NCI-H2227 (cell line): ENCODE measurements at regions not wholly inside any gene's neighbourhood (a gene's known extent, or its start where the extent isn't known, plus 50 kb on each side); places are given as distances from the start of the nearest gene placed in this dataset.
A peak's percentile ranks its signal among the peaks of the same experiment; 100 is the strongest.
"Not testable (repeated sequence)": the region's sequence is repeated elsewhere in the genome, so short reads cannot be mapped to it uniquely, and the experiment has no call there.

Experiments used
- DNase-seq: peaks from one replicate; lab custom pipeline; 2025; ENCODE audit not compliant: unreplicated experiment; lab: John Stamatoyannopoulos, UW

DNA sequence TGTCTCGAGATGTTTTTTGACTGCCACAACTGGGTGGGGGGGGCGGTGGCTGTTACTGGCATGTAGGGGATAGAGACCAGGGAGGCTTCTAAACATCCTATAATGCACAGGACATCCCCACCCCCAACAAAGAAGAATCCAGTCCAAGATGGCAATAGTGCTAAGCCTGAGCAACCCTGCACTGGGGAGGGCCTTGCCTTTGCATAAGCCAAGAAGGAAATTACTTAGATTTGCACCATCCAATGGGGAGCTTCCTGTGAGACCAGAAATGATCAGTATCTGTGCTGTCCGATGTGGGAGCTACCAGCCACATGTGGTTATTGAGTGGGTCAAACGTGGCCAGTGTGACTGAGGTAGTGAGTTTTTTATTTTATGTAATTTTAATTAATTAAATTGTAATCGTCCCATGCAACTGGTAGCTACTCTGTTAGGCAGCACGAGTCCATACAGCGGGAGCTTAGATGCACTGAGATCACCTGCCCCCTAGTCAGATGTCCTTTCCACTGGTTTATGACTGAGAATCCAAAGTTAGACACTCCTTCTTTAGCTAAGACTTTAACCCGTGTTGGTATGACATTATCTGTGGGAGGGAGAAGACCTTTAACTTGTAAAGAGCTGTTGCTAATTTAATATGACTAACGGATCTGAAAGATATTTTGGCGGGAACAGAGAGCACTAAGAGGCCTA, 97.4 kb upstream of the NEDD9 start:
- no peak for DNase-seq

DNA sequence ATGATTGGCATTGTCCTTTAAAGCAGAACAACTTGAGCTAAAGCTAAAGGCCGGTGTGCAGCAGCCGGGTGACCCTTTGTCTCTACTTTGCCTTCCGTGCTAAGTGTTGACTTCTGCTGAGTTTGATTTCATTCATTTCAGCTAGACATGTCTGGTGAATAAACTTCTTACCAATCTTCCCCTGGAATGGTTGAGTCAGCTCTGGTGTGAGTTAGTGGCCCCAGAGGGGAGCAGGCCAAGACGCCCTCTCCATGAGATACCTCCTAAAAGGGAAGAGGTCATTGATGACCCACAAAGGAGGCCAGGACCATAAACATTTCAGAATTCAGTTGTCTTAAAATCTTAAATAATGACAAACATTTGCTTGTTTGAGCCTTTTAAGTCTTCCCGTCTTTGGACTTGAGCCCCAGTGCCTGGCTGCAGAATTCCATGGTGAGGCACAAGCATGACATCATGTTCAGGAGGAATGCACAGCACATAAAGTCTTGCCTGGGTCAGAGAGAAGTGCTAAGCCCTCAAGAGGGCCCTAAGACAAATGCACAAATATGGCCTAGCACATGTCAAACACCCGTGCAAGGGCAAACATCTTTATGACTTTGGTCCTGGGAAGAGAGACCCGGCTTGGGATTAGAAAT, 96.3 kb upstream of the NEDD9 start:
- no peak for DNase-seq

DNA sequence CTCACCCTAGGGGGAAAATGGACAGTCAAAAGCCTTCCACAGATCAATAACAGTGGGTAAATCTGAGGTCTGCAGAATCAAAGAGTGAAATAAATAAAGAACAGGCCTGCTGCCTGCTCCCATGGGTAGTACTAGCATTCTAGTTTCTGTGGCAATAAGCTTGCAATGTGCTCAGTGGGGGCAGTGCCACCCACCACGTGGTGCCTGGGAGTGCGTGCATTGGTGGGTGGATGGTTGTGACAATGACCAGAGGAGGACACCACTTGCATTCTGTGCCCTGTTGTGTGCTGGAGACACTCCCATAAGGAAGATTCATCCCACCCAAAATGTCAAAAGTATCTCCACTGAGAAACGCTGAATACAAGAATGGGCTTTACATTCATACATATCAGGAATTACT, 95.5 kb upstream of the NEDD9 start:
- no peak for DNase-seq

DNA sequence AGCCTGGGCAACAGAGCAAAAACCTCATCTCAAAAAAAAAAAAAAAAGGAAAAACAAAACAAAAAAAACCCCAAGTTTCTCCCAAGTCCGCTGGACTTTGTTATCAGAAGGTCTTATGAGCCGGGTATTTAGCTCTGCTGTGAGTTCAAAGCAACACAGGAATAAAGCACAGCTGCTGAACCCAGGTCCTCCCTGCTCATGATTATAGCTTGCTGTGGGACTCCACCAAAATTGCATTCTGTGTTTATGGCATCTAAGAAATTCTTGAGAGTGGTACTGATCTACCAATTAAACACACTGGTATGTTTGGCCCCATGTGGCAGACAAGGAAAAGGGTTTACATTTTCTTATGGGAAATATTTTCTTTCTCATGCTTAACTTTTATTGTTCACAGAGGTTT, 93.6 kb upstream of the NEDD9 start:
- no peak for DNase-seq

DNA sequence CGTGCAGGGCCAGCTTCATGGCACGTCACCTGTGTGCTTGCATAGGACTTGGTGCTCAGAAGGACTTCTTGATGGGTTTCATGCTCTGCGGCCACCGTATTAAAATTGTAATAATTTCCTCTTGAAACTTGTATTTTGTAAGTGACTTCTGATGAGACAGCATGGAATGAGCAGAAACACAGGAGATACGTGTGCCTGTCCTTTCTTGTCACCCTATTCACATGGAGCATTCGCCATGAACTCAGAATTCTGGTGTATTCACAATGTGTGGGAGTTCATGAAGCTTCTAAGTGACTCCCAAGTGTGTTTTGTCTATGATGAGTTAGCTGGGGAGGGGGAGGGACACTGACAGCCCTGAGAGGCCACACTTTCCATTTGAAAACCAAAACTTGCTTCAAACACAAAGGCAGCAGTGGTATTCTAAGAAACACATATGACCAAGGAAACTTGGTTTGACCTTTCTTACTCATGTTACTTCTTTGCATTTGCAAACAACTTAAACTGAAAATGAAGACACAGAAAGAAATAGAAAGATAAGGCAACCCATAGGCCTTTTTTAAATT, 92.1 kb upstream of the NEDD9 start:
- no peak for DNase-seq

DNA sequence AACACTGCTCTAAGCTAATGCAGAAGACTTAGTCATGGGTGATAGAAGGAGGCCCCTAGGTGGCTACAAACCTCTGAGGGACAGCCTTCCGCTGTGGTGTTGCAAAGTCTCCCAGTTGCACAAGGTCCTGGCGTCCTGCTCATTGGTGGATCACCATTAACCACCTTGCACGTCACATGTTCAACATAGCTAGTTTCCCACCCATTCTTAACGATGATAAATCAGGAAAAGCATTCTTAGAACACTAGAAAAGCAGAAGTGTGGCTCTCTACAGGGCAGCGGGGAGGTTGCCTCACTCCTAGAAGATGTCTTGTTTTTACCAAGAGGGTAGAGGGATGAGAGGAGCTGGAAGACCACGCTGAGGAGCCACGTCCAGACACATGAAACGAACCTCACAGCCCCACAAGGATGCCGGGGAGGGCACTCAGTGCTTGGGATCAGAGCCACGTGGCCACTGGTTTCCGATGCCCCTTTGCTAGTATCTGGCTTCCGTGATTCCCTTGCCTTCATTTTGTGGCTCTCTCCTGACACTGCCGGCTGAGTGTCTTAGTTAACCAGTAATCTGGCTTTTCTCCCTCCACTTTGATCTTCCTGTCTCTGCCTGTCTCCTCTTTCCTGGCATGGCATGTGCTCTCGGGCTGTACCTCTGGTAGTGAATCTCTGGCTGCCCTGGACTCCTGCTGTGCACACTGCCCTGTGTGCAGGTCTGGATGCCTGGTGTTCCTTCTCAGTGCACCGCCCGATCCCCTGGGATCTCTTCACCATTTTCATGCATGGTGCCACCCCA, 91.4 kb upstream of the NEDD9 start:
- DNase-seq: no peak

DNA sequence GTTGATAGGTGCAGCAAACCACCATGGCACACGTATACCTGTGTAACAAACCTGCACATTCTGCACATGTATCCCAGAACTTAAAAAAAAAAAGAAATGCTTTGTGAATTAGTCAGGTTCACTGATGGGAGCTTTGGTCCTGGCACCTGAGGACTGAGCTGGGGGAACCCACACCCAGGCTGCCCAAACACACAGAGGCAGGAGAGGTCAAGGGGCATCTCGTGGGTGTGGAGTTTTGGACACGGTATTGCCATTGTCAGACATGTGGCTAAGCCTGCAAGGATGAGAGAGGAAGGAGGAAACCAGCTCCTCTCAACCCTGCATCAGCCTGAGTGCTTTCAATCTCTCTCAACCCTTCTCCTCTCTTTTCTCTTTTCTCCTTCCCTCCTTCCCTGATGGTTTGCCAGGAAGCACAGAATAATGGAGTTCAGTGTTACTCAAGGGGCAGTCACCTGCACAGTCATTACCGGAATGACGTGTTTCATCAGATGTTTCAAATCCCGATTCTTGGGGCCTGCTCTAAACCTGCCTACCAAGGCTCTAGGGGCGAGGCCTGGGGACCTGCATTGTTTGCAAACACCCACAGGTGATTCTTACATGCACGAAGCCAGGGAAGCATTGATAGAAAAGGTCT, 89.9 kb upstream of the NEDD9 start:
- no peak for DNase-seq

DNA sequence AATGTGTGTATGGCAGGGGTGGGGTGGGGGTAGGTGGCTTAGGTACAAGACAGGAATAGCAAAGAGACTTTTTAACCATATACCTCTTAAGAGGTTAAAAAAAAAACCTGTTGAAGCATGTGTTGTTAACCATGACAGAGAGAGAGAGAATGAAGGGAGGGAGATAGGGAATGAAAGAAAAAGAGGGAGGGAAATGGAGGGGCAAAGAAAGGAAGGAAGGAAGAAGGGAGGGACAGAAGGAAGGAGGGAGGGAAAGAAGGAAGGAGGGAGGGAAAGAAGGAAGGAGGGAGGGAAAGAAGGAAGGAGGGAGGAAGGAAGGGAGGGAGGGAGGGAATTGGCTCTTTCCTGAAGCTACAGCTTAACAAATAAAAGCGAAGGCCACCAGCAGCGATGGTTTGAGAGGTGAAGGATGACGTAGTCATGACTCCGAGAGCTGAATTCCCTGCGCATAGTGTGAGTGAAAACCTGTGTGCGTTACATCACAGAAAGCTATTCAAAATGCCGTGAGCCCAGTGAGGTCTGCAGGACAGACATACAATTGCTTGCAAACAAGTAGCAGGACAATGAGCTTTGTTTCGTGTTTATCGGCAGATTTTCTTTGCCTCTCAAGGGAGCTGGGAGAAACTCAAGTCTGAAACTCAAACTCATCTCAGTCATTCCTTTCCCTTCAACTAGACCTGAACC, 88.6 kb upstream of the NEDD9 start:
- DNase-seq: no peak

DNA sequence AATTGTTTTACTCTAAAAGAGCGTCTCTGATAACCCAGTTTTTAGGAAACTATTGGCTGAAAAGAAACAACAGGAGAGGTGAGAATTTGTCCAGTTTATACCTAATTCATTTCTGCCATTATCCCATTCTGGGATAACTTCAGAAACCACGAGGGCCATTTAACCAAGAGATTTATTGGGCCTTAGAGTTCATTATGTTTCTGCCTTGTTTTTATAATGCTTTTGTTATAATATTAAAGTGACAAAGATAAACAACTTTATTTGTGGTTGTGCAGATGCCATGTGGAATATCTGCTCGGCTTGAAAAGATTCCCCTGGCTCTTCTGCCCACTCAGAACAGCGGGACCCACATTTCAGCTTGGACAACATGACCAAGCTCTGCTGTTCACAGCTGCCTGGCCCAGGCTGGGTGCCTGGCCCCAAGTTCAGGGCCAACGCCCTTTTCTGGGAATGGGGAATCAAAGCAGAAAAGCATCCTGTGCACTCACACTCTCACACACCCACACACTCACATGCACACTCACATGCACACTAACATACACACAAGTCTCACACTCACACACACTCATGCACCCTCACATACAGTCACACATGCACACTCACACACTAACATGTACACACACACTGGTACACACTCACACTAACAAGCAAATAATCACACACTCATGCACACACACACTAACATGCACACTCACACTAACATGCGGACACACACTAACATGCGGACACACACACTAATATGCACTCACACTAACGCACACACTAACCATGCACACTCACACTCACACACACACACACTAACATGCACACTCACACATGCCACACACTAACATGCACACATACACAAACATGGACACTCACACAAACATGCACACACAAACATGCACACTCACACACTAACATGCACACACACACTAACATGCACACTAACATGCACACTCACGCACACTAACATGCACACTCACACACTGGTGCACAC, 86.7 kb upstream of the NEDD9 start:
- no peak for DNase-seq

DNA sequence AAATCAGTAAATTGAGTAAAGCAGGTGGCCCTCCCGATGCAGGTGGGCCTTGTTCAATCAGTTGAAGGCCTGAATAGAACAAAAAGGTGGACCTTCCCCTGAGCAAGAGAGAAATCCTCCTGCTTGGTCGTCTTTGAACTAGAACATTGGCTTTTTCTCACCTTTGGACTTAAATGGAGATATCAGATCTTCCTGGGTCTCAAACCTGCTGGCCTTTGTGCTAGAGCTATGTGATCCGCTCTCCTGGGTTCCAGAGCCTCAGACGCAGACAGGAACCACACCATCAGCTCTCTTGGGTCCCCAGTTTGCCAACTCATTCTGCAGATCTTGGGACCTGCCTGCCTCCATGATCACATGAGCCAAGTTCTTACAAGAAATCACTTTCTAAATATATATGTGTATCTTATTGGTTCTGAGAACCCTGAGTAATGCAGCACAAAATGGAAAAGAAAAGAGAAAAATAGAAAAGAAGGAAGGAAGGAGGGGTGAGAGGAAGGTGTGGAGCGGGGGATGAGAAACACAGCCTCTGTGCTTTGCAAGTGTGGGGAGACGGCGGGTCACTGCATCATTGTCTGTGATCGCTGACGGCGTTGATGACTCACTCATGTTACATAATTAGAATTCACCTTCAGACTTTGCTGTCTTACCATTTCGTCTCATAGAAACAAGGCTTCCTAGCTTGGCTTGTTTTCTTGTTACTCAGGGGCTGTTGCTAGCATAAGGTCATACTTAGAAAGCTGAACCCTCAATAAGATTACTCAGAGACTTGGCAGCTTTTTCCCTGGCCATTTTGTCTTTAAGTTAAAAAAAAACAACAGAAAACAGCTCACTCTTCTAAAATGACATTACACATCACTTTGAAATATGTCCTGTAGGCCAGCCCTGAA, 85.7 kb upstream of the NEDD9 start:
- peak; percentile 55 for DNase-seq

DNA sequence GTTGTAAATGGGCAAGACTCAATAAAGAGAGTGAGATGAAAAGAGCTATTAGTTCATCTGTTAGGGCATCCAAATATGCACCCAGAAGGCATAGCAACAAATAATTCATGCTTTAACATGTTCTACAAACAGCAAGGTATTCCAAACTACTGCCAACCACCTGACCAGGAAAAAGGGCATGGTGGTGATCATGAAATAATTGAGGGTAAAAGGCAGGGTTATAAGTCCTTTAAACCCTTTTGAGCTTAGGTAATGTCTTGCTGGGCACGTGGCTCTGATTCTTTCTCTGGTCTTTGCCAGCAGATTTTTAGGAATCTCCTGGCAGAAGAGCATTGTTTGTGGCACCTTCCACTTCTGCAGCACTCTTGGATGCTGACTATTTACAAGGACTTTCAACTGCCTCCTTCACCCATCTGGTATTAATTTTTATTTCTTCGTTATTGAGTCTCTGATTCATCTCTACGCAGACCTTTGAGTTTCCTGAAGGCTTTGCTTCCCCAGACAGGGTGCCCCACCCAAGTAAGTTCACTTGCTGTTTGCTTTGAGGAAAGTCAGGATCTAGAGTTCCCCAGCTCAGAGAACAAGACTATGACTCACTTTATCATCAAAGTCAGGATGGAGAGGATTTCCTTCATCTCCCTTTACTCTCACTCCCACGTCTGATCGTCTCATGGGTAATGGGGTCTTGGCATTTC, 83.4 kb upstream of the NEDD9 start:
- DNase-seq: no peak

DNA sequence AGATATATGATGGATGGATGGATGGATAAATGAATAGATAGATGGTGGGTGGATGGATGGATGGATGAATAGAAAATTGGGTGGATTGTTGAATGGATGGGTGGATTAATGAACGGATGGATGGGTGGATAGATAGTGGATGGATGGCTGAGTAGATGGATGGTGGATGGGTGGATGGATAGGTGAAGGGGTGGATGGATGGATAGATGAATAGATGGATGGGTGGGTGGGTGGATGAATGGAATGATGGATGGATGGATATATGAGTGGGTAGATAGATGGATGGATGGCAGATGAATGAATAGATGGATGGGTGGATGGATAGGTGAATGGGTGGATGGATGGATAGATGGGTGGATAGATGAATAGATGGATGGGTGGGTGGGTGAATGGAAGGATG, 80.7 kb upstream of the NEDD9 start:
- no peak for DNase-seq

DNA sequence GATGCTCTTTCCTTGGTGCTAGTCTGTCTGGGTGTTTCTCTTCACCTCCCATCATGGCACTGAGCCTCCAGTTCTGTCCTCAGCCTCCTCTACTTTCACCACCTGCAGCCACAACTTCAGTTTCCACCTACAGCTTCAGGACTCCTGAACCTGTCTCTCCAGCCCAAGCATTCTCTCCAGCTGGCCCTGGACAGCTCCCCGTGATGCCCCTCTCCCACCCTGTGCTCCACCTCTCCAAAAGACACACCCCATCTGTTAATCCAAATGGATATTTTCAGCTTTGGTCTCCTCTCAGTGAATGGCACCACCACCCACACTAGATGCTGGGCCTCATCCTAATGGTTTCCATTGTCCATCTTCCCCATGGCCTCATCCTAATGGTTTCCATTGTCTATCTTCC, 79.5 kb upstream of the NEDD9 start:
- no peak for DNase-seq

DNA sequence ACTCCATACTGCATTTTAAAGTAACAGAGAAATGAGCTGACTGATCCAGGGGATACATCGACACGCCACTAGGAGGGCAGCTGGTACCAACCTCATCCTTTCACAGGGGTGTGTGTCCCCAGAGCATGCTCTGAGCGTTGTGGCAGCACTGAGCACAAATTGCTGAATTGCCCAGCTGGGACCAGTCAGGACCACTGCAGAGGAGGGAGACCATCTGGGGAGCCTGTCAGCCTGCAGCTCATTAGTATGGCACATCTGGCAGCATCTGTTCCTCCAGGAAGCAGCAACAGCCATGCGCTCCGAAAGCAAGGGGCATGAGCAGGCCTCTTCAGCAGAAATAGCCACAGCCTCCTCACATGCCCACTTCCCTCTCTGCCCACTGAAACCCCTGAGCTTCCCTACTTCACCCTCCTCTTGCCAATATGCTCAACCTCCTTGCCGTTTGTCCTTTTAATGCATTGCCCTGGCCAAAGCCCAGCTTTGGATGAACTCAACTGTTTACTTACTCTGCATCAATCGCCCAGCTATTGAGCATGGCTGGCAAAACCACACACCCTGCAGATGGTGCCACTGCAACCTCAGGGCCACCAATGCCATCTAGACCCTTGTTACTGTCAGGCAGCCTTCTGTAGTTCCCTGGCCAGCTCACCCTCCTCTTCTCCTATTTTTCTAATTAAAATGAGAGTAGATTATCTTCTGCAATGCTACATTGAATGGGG, 77.6 kb upstream of the NEDD9 start:
- DNase-seq: no peak

DNA sequence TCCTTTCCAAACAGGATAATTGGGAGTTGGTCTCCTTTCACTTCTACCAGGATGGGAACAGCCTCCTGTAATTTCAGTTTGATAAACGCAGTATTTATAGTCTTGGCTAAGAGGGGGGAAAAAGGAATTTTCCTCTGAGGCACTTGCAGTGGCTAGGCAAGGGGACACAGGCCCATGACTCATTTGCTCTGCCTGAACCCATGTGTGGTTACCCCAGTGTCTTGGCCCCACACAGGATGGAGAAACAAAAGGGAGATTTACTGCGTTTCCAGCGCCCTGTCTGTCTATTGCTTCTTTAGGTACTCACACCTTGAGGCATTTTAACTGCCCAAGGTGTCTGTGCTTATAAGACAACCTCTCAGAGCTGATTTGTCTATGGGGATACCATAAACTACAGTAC, 74.8 kb upstream of the NEDD9 start:
- DNase-seq: no peak

DNA sequence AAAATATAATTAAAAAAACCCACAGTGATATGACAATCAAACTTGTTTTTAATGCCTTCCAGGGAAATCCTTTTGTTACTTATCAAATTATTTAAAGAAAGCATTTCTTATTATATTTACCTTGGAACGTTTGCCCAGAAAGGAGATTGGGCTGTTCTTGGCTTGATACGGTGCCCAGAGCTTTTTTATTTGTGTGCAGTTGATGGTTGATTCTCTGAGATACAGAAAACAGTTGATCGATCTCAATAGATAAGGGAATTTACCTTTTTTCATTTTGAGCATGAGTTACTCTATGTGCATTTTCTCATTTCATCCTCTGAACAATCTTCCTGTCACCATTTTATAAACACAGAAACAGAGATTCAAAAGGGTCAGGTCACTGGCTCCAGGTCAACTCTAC, 72.5 kb upstream of the NEDD9 start:
- DNase-seq: no peak

DNA sequence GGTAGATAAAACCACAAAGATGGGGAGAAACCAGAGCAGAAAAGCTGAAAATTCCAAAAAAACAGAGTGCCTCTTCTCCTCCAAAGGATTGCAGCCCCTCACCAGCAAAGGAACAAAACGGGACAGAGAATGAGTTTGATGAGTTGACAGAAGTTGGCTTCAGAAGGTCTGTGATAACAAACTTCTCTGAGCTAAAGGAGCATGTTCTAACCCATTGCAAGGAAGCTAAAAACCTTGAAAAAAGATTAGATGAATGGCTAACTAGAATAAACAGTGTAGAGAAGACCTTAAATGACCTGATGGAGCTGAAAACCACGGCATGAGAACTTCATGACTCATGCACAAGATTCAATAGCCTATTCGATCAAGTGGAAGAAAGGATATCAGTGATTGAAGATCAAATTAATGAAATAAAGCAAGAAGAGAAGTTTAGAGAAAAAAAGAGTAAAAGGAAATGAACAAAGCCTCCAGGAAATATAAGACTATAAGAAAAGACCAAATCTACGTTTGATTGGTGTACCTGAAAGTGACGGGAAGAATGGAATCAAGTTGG, 67.5 kb upstream of the NEDD9 start:
- DNase-seq: not testable (repeated sequence)
